ENCODE measurements at regions not wholly inside any gene's neighbourhood (a gene's known extent, or its start where the extent isn't known, plus 50 kb on each side); places are given as distances from the start of the nearest gene placed in this dataset.

DNA sequence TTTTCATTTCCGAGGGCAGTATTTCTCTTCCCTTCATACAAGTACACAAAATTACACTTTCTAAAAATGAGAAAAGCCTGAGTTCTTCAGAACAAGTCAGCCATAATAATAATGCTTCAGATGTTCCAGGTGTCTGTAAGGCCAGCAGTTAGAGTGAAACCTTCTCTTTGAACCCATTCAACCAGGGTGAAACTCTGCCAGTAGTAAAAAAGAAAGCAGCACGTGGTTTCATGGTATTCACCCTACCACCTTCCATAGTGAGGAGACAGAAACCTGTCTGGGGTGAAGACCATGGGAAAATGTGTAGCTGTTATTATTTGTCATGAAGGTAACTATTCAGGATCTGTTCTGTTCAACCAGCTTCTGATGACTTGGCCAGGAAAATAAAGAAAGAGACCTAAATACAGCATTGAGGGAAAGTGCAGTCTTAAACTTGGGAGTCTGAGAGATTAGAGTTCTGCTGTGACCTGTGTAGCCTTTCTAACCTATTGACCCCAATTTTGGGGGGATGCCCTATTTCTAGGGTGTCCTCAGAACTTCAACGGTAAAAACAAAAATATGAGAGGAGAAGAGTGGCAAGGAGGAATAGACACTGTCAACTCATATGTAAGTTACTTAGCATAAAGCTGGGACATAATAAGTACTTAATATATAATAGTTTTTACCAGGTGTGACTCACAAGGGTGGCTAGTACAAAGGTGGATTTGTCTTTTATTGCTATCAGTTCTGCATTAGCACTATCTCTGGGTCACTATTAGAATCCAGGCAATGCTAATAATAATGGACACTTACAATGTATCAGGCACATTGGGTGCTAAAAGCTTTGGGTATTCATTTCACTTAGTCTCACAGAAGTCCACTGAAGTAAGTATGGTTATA, 70.0 kb upstream of the TNFSF4 start (continued):
- TF ChIP-seq SMAD1 (IDR thresholded peaks at IDR 0.05; ENCODE audit: low read depth, partially characterized antibody) (no peak), YBX1 (IDR thresholded peaks at IDR 0.05) (no peak), YY1 (IDR thresholded peaks at IDR 0.05; ENCODE audit: low read depth, low read length) (peak; percentile 17; the same call in 1 of the 2 replicates), KAT2A (conservative IDR thresholded peaks at IDR 0.05; ENCODE audit: control insufficient read depth, low read depth, low read length) (no peak), IRF4 (IDR thresholded peaks at IDR 0.05; ENCODE audit: low read depth, low read length) (peak; percentile 47; the same call in 1 of the 2 replicates), IKZF2 (IDR thresholded peaks at IDR 0.05) (peak in 1 of 2 experiments; percentile 39; a peak in 2 of 4 replicates), TCF12 (IDR thresholded peaks at IDR 0.05; ENCODE audit: low read depth, low read length) (peak; percentile 55; the same call in 1 of the 2 replicates), NR2F1 (conservative IDR thresholded peaks at IDR 0.05) (peak; percentile 54; the same call in 1 of the 2 replicates), RUNX3 (IDR thresholded peaks at IDR 0.05; ENCODE audit: low read length) (peak; percentile 78), JUNB (IDR thresholded peaks at IDR 0.05) (peak; percentile 39; the same call in 1 of the 2 replicates), NFXL1 (IDR thresholded peaks at IDR 0.05; ENCODE audit: borderline replicate concordance) (no peak), NFIC (IDR thresholded peaks at IDR 0.05; ENCODE audit: low read depth, low read length) (peak; percentile 70; the same call in 1 of the 2 replicates), PAX5 (IDR thresholded peaks at IDR 0.05; ENCODE audit: borderline replicate concordance, low read depth, low read length) (0 out of 2 replicates have a peak, but pooled peaks have one; percentile 27), ZNF384 (IDR thresholded peaks at IDR 0.05; ENCODE audit: borderline replicate concordance, low read depth, low read length) (no peak), MEF2B (IDR thresholded peaks at IDR 0.05; ENCODE audit: partially characterized antibody, poor library complexity, severe bottlenecking) (no peak)
- TF ChIP-seq, protein P1, sequence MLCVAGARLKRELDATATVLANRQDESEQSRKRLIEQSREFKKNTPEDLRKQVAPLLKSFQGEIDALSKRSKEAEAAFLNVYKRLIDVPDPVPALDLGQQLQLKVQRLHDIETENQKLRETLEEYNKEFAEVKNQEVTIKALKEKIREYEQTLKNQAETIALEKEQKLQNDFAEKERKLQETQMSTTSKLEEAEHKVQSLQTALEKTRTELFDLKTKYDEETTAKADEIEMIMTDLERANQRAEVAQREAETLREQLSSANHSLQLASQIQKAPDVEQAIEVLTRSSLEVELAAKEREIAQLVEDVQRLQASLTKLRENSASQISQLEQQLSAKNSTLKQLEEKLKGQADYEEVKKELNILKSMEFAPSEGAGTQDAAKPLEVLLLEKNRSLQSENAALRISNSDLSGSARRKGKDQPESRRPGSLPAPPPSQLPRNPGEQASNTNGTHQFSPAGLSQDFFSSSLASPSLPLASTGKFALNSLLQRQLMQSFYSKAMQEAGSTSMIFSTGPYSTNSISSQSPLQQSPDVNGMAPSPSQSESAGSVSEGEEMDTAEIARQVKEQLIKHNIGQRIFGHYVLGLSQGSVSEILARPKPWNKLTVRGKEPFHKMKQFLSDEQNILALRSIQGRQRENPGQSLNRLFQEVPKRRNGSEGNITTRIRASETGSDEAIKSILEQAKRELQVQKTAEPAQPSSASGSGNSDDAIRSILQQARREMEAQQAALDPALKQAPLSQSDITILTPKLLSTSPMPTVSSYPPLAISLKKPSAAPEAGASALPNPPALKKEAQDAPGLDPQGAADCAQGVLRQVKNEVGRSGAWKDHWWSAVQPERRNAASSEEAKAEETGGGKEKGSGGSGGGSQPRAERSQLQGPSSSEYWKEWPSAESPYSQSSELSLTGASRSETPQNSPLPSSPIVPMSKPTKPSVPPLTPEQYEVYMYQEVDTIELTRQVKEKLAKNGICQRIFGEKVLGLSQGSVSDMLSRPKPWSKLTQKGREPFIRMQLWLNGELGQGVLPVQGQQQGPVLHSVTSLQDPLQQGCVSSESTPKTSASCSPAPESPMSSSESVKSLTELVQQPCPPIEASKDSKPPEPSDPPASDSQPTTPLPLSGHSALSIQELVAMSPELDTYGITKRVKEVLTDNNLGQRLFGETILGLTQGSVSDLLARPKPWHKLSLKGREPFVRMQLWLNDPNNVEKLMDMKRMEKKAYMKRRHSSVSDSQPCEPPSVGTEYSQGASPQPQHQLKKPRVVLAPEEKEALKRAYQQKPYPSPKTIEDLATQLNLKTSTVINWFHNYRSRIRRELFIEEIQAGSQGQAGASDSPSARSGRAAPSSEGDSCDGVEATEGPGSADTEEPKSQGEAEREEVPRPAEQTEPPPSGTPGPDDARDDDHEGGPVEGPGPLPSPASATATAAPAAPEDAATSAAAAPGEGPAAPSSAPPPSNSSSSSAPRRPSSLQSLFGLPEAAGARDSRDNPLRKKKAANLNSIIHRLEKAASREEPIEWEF (IDR thresholded peaks at IDR 0.05; ENCODE audit: insufficient replicate concordance, low read depth, low read length): no peak
- TF ChIP-seq, protein P2, sequence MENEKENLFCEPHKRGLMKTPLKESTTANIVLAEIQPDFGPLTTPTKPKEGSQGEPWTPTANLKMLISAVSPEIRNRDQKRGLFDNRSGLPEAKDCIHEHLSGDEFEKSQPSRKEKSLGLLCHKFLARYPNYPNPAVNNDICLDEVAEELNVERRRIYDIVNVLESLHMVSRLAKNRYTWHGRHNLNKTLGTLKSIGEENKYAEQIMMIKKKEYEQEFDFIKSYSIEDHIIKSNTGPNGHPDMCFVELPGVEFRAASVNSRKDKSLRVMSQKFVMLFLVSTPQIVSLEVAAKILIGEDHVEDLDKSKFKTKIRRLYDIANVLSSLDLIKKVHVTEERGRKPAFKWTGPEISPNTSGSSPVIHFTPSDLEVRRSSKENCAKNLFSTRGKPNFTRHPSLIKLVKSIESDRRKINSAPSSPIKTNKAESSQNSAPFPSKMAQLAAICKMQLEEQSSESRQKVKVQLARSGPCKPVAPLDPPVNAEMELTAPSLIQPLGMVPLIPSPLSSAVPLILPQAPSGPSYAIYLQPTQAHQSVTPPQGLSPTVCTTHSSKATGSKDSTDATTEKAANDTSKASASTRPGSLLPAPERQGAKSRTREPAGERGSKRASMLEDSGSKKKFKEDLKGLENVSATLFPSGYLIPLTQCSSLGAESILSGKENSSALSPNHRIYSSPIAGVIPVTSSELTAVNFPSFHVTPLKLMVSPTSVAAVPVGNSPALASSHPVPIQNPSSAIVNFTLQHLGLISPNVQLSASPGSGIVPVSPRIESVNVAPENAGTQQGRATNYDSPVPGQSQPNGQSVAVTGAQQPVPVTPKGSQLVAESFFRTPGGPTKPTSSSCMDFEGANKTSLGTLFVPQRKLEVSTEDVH (IDR thresholded peaks at IDR 0.05; ENCODE audit: low read depth, partially characterized antibody): no peak
- TF ChIP-seq, protein P3, sequence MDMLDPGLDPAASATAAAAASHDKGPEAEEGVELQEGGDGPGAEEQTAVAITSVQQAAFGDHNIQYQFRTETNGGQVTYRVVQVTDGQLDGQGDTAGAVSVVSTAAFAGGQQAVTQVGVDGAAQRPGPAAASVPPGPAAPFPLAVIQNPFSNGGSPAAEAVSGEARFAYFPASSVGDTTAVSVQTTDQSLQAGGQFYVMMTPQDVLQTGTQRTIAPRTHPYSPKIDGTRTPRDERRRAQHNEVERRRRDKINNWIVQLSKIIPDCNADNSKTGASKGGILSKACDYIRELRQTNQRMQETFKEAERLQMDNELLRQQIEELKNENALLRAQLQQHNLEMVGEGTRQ (IDR thresholded peaks at IDR 0.05; ENCODE audit: borderline replicate concordance, low read depth, low read length): peak; percentile 20; the same call in 1 of the 2 replicates
- TF ChIP-seq, protein P4, sequence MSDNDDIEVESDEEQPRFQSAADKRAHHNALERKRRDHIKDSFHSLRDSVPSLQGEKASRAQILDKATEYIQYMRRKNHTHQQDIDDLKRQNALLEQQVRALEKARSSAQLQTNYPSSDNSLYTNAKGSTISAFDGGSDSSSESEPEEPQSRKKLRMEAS (IDR thresholded peaks at IDR 0.05; ENCODE audit: low read depth, low read length): no peak

Data from GM12878 (cell line).